IMR-90 (cell line): ENCODE measurements at regions not wholly inside any gene's neighbourhood (a gene's known extent, or its start where the extent isn't known, plus 50 kb on each side); places are given as distances from the start of the nearest gene placed in this dataset.

ENCODE experiments used
- ATAC-seq: fragments of 200-7000 bp; cut with Tn5 transposase; 2 replicates; pipeline ENCODE4 v1.9.1; 2020; ENCODE audit warnings: low read depth, mild to moderate bottlenecking, moderate library complexity
- BruUV-seq: library from RNA; stranded (reverse); fragments of 400-500 nt; replicated peaks from 2 replicates; lab custom pipeline; 2021; lab: Mats Ljungman, UMichigan
- CTCF ChIA-PET: fragments of 300-600 bp; formaldehyde crosslinking; extraction: SDS; loops from one replicate; lab custom pipeline; 2021; ENCODE audit warnings: antibody characterized with exemption; lab: Yijun Ruan, JAX
- POLR2A ChIA-PET: fragments of 300-600 bp; sonication (Branson Sonifier 250); formaldehyde crosslinking; loops from one replicate; lab custom pipeline; 2022; ENCODE audit warnings: antibody characterized with exemption; ENCODE audit not compliant: unreplicated experiment; lab: Charles Lee
- DNase-seq: peaks from one replicate; pipeline ENCODE4 v3.0.0; 2013
- H2AFZ ChIP-seq: replicated peaks from 2 replicates; pipeline ENCODE3; 2013; ENCODE audit warnings: low read length, mild to moderate bottlenecking; ENCODE audit not compliant: poor library complexity
- H2AK5ac ChIP-seq: 2 replicates; pipeline ENCODE4 v1.6.1; 2013; ENCODE audit warnings: low read depth, low read length, inconsistent platforms
- H2AK9ac ChIP-seq: replicated peaks from 2 replicates; pipeline ENCODE3; 2013; ENCODE audit warnings: mild to moderate bottlenecking, low read depth, low read length, moderate library complexity; ENCODE audit not compliant: poor library complexity
- H2BK120ac ChIP-seq: 2 replicates; pipeline ENCODE4 v1.6.1; 2013; ENCODE audit warnings: low read depth, low read length, inconsistent platforms
- H2BK15ac ChIP-seq: 3 replicates; pipeline ENCODE4 v1.6.1; 2013; ENCODE audit warnings: low read depth, low read length, inconsistent platforms
- H2BK20ac ChIP-seq: 2 replicates; pipeline ENCODE4 v1.6.1; 2013; ENCODE audit warnings: low read depth, mild to moderate bottlenecking, inconsistent platforms, low read length, moderate library complexity
- H2BK5ac ChIP-seq: 2 replicates; pipeline ENCODE4 v1.6.1; 2013; ENCODE audit warnings: mild to moderate bottlenecking, low read depth, low read length, inconsistent platforms; ENCODE audit not compliant: poor library complexity, severe bottlenecking
- H3K14ac ChIP-seq: replicated peaks from 2 replicates; pipeline ENCODE4 v1.6.1; 2013; ENCODE audit warnings: low read depth, low read length, inconsistent platforms
- H3K18ac ChIP-seq: 2 replicates; pipeline ENCODE4 v1.6.1; 2013; ENCODE audit warnings: low read depth, low read length, control low read depth
- H3K23ac ChIP-seq: 2 replicates; pipeline ENCODE4 v1.6.1; 2013; ENCODE audit warnings: low read depth, low read length, inconsistent platforms
- H3K27ac ChIP-seq: 2 replicates; pipeline ENCODE4 v1.5.1; 2013; ENCODE audit warnings: mild to moderate bottlenecking, control low read depth, low read length; ENCODE audit not compliant: insufficient read depth
- H3K27me3 ChIP-seq: 2 replicates; pipeline ENCODE4 v1.6.1; 2013; ENCODE audit warnings: low read length; ENCODE audit not compliant: control insufficient read depth, insufficient read depth
- H3K36me3 ChIP-seq: 2 replicates; pipeline ENCODE4 v1.6.1; 2013; ENCODE audit warnings: low read length, mixed read lengths; ENCODE audit not compliant: control insufficient read depth, insufficient read depth
- H3K4ac ChIP-seq: 2 replicates; pipeline ENCODE4 v1.6.1; 2013; ENCODE audit warnings: low read depth, low read length, inconsistent platforms
- H3K4me1 ChIP-seq: 2 replicates; pipeline ENCODE4 v1.6.1; 2013; ENCODE audit warnings: low read length, mixed read lengths; ENCODE audit not compliant: control insufficient read depth, insufficient read depth
- H3K4me2 ChIP-seq: 2 replicates; pipeline ENCODE4 v1.6.1; 2013; ENCODE audit warnings: low read depth, mild to moderate bottlenecking, control low read depth, low read length, moderate library complexity
- H3K4me3 ChIP-seq: 2 replicates; pipeline ENCODE4 v1.5.1; 2013; ENCODE audit warnings: low read depth, mild to moderate bottlenecking, control low read depth, low read length, moderate library complexity; ENCODE audit not compliant: insufficient read depth
- H3K56ac ChIP-seq: 2 replicates; pipeline ENCODE4 v1.6.1; 2013; ENCODE audit warnings: low read length, inconsistent platforms; ENCODE audit not compliant: insufficient read depth; ENCODE audit errors: extremely low read depth
- H3K79me1 ChIP-seq, 2 experiments: 2 replicates each; pipeline ENCODE4 v1.6.1; 2013; ENCODE audit warnings: low read length in 2 of 2, inconsistent platforms in 1 of 2, low read depth in 1 of 2
- H3K9ac ChIP-seq: 2 replicates; pipeline ENCODE4 v1.6.1; 2013; ENCODE audit warnings: low read depth, low read length, control low read depth
- H3K9me1 ChIP-seq: 2 replicates; pipeline ENCODE4 v1.6.1; 2013; ENCODE audit warnings: low read length, inconsistent platforms; ENCODE audit not compliant: insufficient read depth
- H3K9me3 ChIP-seq: 2 replicates; pipeline ENCODE4 v1.6.1; 2013; ENCODE audit warnings: low read length; ENCODE audit not compliant: control insufficient read depth, insufficient read depth
- H4K20me1 ChIP-seq: 2 replicates; pipeline ENCODE4 v1.6.1; 2013; ENCODE audit warnings: low read length, inconsistent platforms; ENCODE audit not compliant: insufficient read depth
- H4K5ac ChIP-seq: 2 replicates; pipeline ENCODE4 v1.6.1; 2013; ENCODE audit warnings: mild to moderate bottlenecking, low read depth, low read length, control low read depth
- H4K8ac ChIP-seq, 2 experiments: 2 replicates each; pipeline ENCODE4 v1.6.1; 2013; ENCODE audit warnings: low read depth in 2 of 2, low read length in 2 of 2, control low read depth in 1 of 2, inconsistent platforms in 1 of 2
- H4K91ac ChIP-seq: 2 replicates; pipeline ENCODE4 v1.6.1; 2013; ENCODE audit warnings: low read depth, low read length, inconsistent platforms; ENCODE audit not compliant: insufficient read depth
- BHLHE40 ChIP-seq: fragments of 150-350 bp; IDR thresholded peaks from 2 replicates; pipeline ENCODE4 v1.6.1; 2016; ENCODE audit warnings: mild to moderate bottlenecking, low read depth, low read length
- CEBPB ChIP-seq: IDR thresholded peaks from 2 replicates; pipeline ENCODE4 v1.6.1; 2012; ENCODE audit warnings: low read depth, low read length, improper control_type of control experiment
- CTCF ChIP-seq: conservative IDR thresholded peaks from 2 replicates; pipeline ENCODE4 v1.5.1; 2012; ENCODE audit warnings: mild to moderate bottlenecking, low read depth, low read length, improper control_type of control experiment
- ELK1 ChIP-seq: fragments of 150-350 bp; IDR thresholded peaks from 2 replicates; pipeline ENCODE4 v1.6.1; 2016; ENCODE audit warnings: low read depth, mild to moderate bottlenecking, low read length, moderate library complexity, borderline replicate concordance
- FOS ChIP-seq: fragments of 150-350 bp; IDR thresholded peaks from 2 replicates; pipeline ENCODE4 v1.6.1; 2016; ENCODE audit warnings: low read depth, low read length
- MAFK ChIP-seq: IDR thresholded peaks from 2 replicates; pipeline ENCODE4 v1.6.1; 2012; ENCODE audit warnings: low read depth, low read length, improper control_type of control experiment
- MAZ ChIP-seq: IDR thresholded peaks from 2 replicates; pipeline ENCODE4 v1.6.1; 2012; ENCODE audit warnings: low read depth, mild to moderate bottlenecking, low read length, improper control_type of control experiment, moderate library complexity, borderline replicate concordance
- MXI1 ChIP-seq: IDR thresholded peaks from 2 replicates; pipeline ENCODE4 v1.6.1; 2012; ENCODE audit warnings: low read depth, mild to moderate bottlenecking, low read length, moderate library complexity, borderline replicate concordance
- NFE2L2 ChIP-seq: fragments of 150-350 bp; IDR thresholded peaks from 2 replicates; pipeline ENCODE4 v1.6.1; 2016; ENCODE audit warnings: low read depth, mild to moderate bottlenecking, low read length
- POLR2A ChIP-seq: IDR thresholded peaks from 2 replicates; pipeline ENCODE4 v1.6.1; 2012; ENCODE audit warnings: mild to moderate bottlenecking, low read depth, low read length
- RAD21 ChIP-seq: IDR thresholded peaks from 2 replicates; pipeline ENCODE4 v1.6.1; 2012; ENCODE audit warnings: low read length, improper control_type of control experiment
- RCOR1 ChIP-seq: IDR thresholded peaks from 2 replicates; pipeline ENCODE4 v1.6.1; 2012; ENCODE audit warnings: mild to moderate bottlenecking, low read length, improper control_type of control experiment; ENCODE audit not compliant: insufficient replicate concordance
- RFX5 ChIP-seq: IDR thresholded peaks from 2 replicates; pipeline ENCODE4 v1.8.0; 2012; ENCODE audit warnings: low read depth, mild to moderate bottlenecking, low read length, moderate library complexity
- SMC3 ChIP-seq: fragments of 150-350 bp; IDR thresholded peaks from 2 replicates; pipeline ENCODE4 v1.6.1; 2016; ENCODE audit warnings: low read depth, mild to moderate bottlenecking, antibody characterized with exemption, low read length, moderate library complexity
- USF2 ChIP-seq: fragments of 150-350 bp; IDR thresholded peaks from 2 replicates; pipeline ENCODE4 v1.6.1; 2017; ENCODE audit warnings: mild to moderate bottlenecking, antibody characterized with exemption, low read length, low read depth
- WGBS, 2 experiments: methylation state at CpG; one replicate each; pipeline versions ENCODE4 v1.1.5 to v1.1.7; 2013; ENCODE audit warnings: missing lambda C conversion rate in 2 of 2; ENCODE audit not compliant: insufficient read length in 1 of 2; ENCODE audit errors: extremely low coverage in 2 of 2; 5-methylcytosine and 5-hydroxymethylcytosine counted together
- dilution Hi-C: fragments of 300-500 bp; cut with HindIII; formaldehyde crosslinking; loops from one replicate; pipeline ENCODE4 v1.14.3; 2018; ENCODE audit warnings: low sequenced_read_pairs; ENCODE audit not compliant: unreplicated experiment
- in situ Hi-C: fragments of 300-500 bp; cut with MboI; formaldehyde crosslinking; loops from 3 replicates; pipeline ENCODE4 v1.14.3; 2019; ENCODE audit warnings: low sequenced_read_pairs, inconsistent platforms, mixed read lengths
- intact Hi-C: fragments of 100-400 bp; cut with micrococcal nuclease; formaldehyde crosslinking; loops from 2 replicates; pipeline ENCODE4 v1.10.0; 2022

GRCh38 chr18:72986103-72986502 is 118.3 kb upstream of the NETO1 start:
- Histone ChIP-seq H2BK120ac (no peak overlapping the region), H2BK15ac (no peak overlapping the region), H4K91ac (no peak overlapping the region), H4K8ac (no peak overlapping the region), H3K4me3 (no peak overlapping the region), H2AK9ac (no peak overlapping the region), H3K56ac (no peak overlapping the region), H3K4ac (no peak overlapping the region), H3K27me3 (no peaks in the 10 kb centered on the region), H4K20me1 (no peaks in the 10 kb centered on the region), H3K23ac (no peak overlapping the region), H4K5ac (no peak overlapping the region), H3K9me1 (no peaks in the 10 kb centered on the region), H2AFZ (no peak overlapping the region), H3K18ac (no peak overlapping the region), H3K27ac (no peak overlapping the region), H3K79me1 (no peaks in the 10 kb centered on the region), H2AK5ac (no peak overlapping the region), H3K9me3 (no peaks in the 10 kb centered on the region), H3K4me2 (no peak overlapping the region), H3K14ac (no peak overlapping the region), H2BK5ac (no peak overlapping the region), H3K36me3 (no peaks in the 10 kb centered on the region), H2BK20ac (no peak overlapping the region), H3K9ac (no peak overlapping the region), H3K4me1 (no peaks in the 10 kb centered on the region)
- in situ Hi-C loops: no loop called here
- no peak for ATAC-seq
- BruUV-seq: no TSS peak
- CTCF ChIA-PET: no interaction called here
- DNase-seq: no peak
- TF ChIP-seq RFX5 (no peak), MAZ (no peak), USF2 (no peak), CTCF (no peak), RCOR1 (no peak), MAFK (no peak), NFE2L2 (no peak), SMC3 (no peak), FOS (no peak), MXI1 (no peak), RAD21 (no peak), ELK1 (no peak), POLR2A (no peak), BHLHE40 (no peak), CEBPB (no peak)
- WGBS, 2 experiments: no CpG with 5 or more reads among the region's 1 CpG
- POLR2A ChIA-PET: no interaction called here
- intact Hi-C loops: no loop called here
- dilution Hi-C loops: no loop called here
